Mesothelial cell of epicardium (in vitro differentiated cells): ENCODE measurements at regions not wholly inside any gene's neighbourhood (a gene's known extent, or its start where the extent isn't known, plus 50 kb on each side); places are given as distances from the start of the nearest gene placed in this dataset.
"Not testable (repeated sequence)": the region's sequence is repeated elsewhere in the genome, so short reads cannot be mapped to it uniquely, and the experiment has no call there.

Experiments
- DNase-seq, 2 experiments: peaks; one replicate each; pipeline ENCODE4 v3.0.0; 2021; ENCODE audit warnings: low spot score in 2 of 2; ENCODE audit not compliant: unreplicated experiment in 2 of 2
- H3K27ac Mint-ChIP-seq: 2 replicates; pipeline ENCODE4 v1.8.0; 2021; ENCODE audit warnings: mixed read lengths
- H3K27me3 Mint-ChIP-seq: 2 replicates; pipeline ENCODE4 v1.8.0; 2021; ENCODE audit warnings: low read depth, mixed read lengths
- H3K36me3 Mint-ChIP-seq: 2 replicates; pipeline ENCODE4 v1.8.0; 2021; ENCODE audit warnings: mixed read lengths
- H3K4me1 Mint-ChIP-seq: 2 replicates; pipeline ENCODE4 v1.8.0; 2021; ENCODE audit warnings: mixed read lengths
- H3K4me3 Mint-ChIP-seq: 2 replicates; pipeline ENCODE4 v1.8.0; 2021; ENCODE audit warnings: mild to moderate bottlenecking, moderate library complexity, mixed read lengths
- H3K9me3 Mint-ChIP-seq: 2 replicates; pipeline ENCODE4 v1.8.0; 2021; ENCODE audit warnings: mixed read lengths
- TF ChIP-seq, protein P1 (sequence below): fragments of 200-600 bp; sonication (generic); IDR thresholded peaks from one replicate; pipeline ENCODE4 v1.5.0; 2021; ENCODE audit warnings: antibody characterized with exemption; ENCODE audit not compliant: unreplicated experiment

DNA sequence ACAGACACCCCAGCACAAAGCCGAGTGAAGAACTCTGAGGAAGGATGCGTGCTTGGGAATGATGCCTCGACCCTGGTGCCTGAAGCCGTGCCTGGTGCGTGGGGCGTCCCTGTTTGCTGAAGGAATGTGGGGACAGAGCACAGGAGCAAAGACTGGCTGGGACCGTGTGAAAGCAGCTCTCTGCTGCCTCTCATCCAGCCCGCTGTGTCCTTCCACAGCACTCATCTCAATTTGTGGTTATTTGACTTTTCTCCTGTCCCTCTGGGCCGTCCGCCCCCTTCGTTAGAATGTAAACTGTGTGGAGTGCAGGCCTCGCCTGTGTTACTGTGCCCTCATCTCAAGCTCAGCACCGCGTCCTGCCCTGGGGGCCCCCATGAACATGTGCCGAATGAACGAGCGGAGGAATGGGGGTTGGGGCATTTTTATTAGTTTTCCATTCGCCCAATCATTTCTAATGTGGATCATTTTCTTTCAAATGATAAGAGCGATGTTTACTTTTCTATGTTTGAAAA, 155.5 kb downstream of the NPIPB11 start:
- Mint-ChIP-seq H3K27ac (peak overlapping the region; percentile 56), H3K4me1 (peaks cover 26% of the 10 kb centered on the region)
- H3K36me3 Mint-ChIP-seq, H3K4me3 Mint-ChIP-seq, H3K9me3 Mint-ChIP-seq, H3K27me3 Mint-ChIP-seq, DNase-seq: not testable (repeated sequence)

DNA sequence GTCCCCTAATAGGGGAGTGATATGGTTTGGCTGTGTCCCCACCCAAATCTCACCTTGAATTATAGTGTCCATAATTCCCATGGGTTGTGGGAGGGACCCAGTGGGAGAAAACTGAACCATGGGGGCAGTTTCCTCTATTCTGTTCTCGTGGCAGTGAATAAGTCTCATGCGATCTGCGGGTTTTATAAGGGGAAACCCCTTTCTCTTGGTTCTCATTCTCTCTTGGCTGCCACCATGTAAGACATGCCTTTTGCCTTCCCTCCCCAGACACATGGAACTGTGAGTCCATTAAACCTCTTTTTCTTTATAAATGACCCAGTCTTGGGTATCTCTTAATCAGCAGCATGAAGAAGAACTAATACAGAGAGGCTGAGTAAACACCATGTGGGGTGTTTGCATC, 156.0 kb downstream of the NPIPB11 start:
- not testable (repeated sequence) for H3K36me3 Mint-ChIP-seq, H3K27me3 Mint-ChIP-seq, DNase-seq, H3K4me3 Mint-ChIP-seq, H3K27ac Mint-ChIP-seq
- Mint-ChIP-seq H3K4me1 (peaks cover 23% of the 10 kb centered on the region), H3K9me3 (peaks cover 13% of the 10 kb centered on the region)

DNA sequence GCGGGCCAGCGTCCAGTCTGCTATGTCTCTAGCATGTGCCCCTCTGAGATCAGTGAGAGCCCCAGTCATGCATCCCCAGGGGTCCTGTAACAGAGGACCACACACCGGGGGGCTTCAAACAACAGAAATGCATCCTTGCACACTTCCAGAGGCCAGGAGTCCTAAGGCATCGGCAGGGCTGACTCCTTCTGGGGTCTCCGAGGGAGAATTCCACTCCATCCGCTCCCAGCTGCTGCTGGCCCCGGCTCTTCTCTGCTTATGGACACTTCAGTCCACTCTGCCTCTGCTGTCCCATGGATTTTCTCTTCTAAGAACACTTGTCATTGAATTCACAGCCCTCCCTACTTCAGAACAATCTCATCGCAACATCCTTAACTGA, 157.6 kb downstream of the NPIPB11 start:
- H3K36me3 Mint-ChIP-seq, H3K27me3 Mint-ChIP-seq, H3K4me3 Mint-ChIP-seq, DNase-seq: not testable (repeated sequence)
- peak overlapping the region; percentile 58 for H3K27ac Mint-ChIP-seq
- peaks cover 19% of the 10 kb centered on the region for H3K4me1 Mint-ChIP-seq
- H3K9me3 Mint-ChIP-seq = peaks cover 13% of the 10 kb centered on the region

DNA sequence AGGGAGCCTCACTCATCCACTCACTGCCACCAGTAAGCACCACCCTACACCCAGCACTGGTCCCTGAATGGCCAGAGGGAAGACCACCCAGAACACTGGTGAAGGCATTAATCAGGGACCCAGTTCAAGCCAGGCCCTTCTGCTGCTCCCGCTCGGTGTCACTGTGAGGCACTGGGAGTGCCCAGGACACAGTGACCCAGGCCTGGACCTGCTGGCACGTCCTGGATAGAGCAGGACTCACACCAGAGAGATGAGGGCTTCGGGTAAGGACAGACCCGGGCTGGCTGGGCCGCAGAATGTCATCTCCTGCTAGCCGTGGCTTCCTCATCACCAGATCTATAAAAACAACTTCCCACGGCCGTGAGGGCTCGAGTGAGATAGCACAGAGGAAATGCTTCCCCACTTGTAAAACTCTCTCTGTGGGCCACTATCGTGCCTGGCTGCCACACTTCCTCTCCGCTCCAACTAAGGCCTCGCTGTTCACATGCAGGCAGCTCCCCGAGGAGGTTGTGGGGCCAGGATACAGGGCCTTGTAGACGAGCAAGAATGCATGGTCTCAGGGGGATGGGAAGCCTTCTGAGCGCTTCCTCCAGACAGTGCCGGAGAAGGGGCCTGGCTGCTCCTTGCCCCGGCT, 158.1 kb downstream of the NPIPB11 start:
- Mint-ChIP-seq H3K4me1 (peaks cover 19% of the 10 kb centered on the region), H3K9me3 (peaks cover 13% of the 10 kb centered on the region), H3K27ac (peak overlapping the region; percentile 58)
- DNase-seq, H3K36me3 Mint-ChIP-seq, H3K4me3 Mint-ChIP-seq, H3K27me3 Mint-ChIP-seq: not testable (repeated sequence)

DNA sequence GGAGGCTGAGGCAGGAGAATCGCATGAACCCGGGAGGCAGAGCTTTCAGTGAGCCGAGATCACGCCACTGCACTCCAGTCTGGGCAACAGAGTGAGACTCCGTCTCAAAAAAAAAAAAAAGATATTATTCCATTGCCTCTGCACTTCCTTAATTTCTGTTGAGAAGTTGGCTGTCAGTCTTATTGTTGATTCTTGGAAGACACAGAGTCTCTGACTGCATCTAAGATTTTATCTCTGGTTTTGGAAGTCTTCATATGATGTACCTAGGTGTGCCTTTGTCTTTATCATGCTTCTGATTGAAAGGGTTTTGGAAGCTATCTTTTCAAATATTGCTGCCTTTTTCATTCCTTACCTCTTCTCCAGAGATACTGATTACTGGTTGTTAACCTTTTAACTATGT, 160.4 kb downstream of the NPIPB11 start:
- H3K9me3 Mint-ChIP-seq = peaks cover 13% of the 10 kb centered on the region
- peaks cover 13% of the 10 kb centered on the region for H3K4me1 Mint-ChIP-seq
- not testable (repeated sequence) for H3K27me3 Mint-ChIP-seq, H3K36me3 Mint-ChIP-seq, DNase-seq, H3K4me3 Mint-ChIP-seq, H3K27ac Mint-ChIP-seq

DNA sequence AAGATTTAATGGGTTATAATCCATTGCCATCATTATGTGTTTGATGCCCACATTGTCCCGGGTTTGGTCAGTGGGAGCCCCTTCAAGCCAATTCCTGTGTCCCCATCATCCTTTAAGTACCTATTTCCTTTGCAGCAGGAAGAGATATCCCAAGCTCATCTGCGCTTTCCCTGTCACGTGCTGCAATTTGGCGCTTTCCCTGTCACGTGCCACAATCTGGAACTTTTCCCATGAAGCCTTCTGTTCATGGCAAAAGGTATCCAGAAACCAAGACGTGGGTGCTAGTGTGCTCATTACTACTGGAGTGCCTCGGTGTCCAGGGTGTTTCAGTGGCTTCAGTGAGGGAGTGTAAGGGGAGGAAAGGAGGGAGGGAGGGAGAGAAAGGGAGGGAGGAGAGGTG, 168.5 kb downstream of the NPIPB11 start:
- Mint-ChIP-seq H3K9me3 (peaks cover 9% of the 10 kb centered on the region), H3K27ac (no peak overlapping the region), H3K4me1 (no peaks in the 10 kb centered on the region), H3K4me3 (no peak overlapping the region), H3K27me3 (peaks cover 6% of the 10 kb centered on the region), H3K36me3 (no peaks in the 10 kb centered on the region)
- TF ChIP-seq, protein P1, sequence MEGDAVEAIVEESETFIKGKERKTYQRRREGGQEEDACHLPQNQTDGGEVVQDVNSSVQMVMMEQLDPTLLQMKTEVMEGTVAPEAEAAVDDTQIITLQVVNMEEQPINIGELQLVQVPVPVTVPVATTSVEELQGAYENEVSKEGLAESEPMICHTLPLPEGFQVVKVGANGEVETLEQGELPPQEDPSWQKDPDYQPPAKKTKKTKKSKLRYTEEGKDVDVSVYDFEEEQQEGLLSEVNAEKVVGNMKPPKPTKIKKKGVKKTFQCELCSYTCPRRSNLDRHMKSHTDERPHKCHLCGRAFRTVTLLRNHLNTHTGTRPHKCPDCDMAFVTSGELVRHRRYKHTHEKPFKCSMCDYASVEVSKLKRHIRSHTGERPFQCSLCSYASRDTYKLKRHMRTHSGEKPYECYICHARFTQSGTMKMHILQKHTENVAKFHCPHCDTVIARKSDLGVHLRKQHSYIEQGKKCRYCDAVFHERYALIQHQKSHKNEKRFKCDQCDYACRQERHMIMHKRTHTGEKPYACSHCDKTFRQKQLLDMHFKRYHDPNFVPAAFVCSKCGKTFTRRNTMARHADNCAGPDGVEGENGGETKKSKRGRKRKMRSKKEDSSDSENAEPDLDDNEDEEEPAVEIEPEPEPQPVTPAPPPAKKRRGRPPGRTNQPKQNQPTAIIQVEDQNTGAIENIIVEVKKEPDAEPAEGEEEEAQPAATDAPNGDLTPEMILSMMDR = no peak
- no peak for DNase-seq

DNA sequence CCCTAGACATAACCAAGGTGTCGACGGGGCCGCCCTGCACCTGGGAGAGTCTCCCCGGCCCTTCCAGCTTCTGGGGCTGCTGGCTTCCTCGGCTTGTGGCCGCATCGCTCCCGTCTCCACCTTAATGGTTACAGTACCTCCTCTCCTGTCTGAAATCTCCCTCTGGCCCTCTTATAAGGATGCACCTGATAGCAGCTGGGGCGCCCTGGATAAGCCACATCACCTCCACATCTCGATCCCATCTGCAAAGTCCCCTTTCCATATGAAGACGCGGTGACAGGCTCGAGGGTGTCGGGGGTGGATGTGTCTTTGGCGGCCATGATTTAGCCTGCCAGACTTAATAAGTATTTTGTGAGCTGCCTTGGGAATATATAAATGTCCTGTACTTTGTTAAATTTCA, 169.0 kb downstream of the NPIPB11 start:
- H3K9me3 Mint-ChIP-seq, H3K4me3 Mint-ChIP-seq, DNase-seq: not testable (repeated sequence)

DNA sequence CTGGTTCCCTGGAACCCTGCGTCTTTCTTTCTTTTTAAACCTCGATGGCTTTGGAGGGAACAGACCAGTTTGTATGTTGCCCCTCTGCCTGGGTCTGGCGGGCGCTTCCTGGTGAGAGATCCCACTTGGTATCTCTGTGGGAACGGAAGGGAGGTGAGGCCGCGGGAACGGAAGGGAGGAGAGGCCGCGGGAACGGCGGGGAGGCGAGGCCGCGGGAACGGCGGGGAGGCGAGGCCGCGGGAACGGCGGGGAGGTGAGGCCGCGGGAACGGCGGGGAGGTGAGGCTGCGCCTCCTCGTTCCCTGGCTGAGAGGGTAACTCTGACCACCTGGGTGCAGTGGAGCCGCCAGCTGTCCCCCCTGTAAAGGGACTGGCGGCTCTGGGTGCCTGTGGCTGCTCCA, 169.5 kb downstream of the NPIPB11 start:
- H3K9me3 Mint-ChIP-seq, H3K36me3 Mint-ChIP-seq, H3K4me3 Mint-ChIP-seq, H3K27ac Mint-ChIP-seq, H3K27me3 Mint-ChIP-seq, DNase-seq, H3K4me1 Mint-ChIP-seq: not testable (repeated sequence)

More for the DNA sequence above, 169.0 kb downstream of the NPIPB11 start:
- H3K36me3 Mint-ChIP-seq, H3K27me3 Mint-ChIP-seq, H3K4me1 Mint-ChIP-seq, H3K27ac Mint-ChIP-seq: not testable (repeated sequence)

DNA sequence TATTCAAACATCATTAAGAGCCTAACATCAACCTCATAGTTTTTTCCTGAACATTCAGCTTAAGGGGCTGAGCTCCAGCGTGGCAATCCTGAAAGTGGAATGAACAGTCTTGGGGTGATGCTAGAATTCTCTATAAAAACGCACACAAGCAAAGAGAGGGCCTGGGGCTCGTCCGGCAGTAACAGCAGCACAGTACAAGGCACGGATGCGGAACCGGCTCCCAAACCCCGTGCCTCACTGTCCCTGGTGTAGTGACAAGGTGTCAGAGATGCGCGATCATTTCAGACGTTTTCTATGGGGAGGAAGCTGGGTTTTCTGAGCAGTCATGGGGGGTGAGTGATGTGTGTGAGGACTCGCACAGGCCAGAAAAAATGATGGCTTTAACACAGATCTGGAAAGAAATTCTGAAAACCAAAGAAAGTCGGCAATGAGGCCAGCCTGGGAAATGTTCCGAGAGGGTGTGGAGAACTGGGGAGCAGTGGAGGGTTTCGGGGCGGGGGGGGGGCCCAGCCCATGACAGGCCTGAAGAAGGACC, 170.6 kb downstream of the NPIPB11 start:
- not testable (repeated sequence) for H3K9me3 Mint-ChIP-seq, H3K36me3 Mint-ChIP-seq, H3K27ac Mint-ChIP-seq, H3K4me1 Mint-ChIP-seq, H3K4me3 Mint-ChIP-seq, DNase-seq, H3K27me3 Mint-ChIP-seq

DNA sequence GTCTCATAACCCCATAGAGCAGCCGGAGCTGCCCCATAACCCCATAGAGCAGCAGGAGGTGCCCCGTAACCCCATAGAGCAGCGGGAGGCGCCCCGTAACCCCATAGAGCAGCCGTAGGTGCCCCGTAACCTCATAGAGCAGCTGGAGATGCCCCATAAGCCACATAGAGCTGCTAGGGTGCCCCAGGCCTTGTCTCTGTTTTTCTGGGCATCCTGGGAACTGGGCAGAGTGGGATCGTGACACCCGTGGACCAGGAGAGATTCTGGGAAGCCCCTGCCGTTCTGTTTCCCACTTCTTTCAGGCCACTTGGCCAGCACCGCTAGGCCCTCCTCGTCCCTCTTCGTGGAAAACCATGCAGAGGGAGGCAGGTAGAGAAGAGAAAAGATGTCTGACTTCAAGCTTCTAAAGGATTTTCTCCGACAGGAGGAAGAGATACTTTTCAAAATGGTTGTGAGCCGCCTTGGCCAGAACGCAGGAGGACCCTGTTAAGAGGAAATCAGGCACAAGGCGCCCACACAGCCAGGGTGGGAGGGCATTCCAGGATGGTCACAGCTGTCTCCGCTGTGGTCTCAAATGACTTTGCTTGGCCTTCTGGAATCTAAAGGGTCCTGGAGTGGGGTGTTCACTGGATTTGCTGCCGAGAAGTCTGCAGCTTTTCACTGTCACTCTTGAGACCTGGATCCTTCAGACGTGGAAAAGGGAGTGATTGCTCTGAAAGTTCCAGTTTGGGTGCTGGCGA, 171.8 kb downstream of the NPIPB11 start:
- not testable (repeated sequence) for H3K9me3 Mint-ChIP-seq, H3K27me3 Mint-ChIP-seq, H3K4me3 Mint-ChIP-seq, H3K36me3 Mint-ChIP-seq, H3K4me1 Mint-ChIP-seq, DNase-seq
- H3K27ac Mint-ChIP-seq = peak overlapping the region; percentile 34

DNA sequence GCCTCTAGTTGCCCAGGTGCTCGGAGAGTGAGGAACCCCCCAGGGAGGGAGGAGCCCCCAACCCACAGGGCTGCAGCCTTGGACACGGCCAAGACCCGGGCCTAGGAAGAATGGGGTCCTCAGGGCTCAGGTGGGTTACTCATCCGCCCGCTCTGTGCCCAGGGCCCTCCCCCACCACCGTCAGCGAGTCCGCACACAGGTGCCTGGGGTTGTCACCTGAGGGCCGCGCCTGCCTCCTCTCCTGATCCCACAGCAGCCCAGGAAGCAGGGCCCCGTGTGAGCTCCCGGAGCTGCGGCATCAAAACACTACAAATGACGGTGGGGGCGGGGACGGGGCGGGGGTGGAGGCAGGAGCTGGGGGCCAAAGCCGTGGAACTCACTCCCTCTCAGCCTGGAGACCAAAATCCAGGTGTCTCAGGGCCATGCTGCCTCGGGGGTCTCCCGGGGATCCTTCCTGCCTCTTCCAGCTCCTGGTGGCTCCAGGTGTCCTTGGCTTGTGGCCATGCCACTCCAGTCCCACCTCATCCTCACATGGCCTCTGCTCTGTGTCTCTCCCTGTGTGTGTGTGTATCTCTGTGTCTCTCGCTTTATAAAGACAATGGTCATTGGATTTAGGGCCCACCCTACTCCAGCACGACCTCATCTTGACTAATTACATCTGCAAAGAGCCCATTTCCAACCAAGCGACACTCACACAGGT, 172.7 kb downstream of the NPIPB11 start:
- not testable (repeated sequence) for H3K4me3 Mint-ChIP-seq, H3K36me3 Mint-ChIP-seq, H3K9me3 Mint-ChIP-seq, H3K4me1 Mint-ChIP-seq, H3K27me3 Mint-ChIP-seq, H3K27ac Mint-ChIP-seq, DNase-seq
